Stimulated activated naive CD8-positive, alpha-beta T cell treated with anti-CD3 and anti-CD28 coated beads, Interleukin-15, amount 100 ng/mL, for 72 hours (primary cell): ENCODE measurements at regions not wholly inside any gene's neighbourhood (a gene's known extent, or its start where the extent isn't known, plus 50 kb on each side); places are given as distances from the start of the nearest gene placed in this dataset.

Experiments used
- ATAC-seq: fragments of 150-1000 bp; cut with Tn5 transposase; 2 replicates; pipeline ENCODE4 v1.10.0; 2021; ENCODE audit warnings: mild to moderate bottlenecking, moderate library complexity
- DNase-seq, 2 donors: peaks; one replicate each; pipeline ENCODE4 v3.0.0; 2021 to 2022
- H3K27ac Mint-ChIP-seq, 2 donors: one replicate each; pipeline ENCODE4 v1.8.0; 2022; ENCODE audit warnings: mild to moderate bottlenecking in 2 of 2, mixed read lengths in 2 of 2, moderate library complexity in 2 of 2
- H3K27me3 Mint-ChIP-seq: one replicate; pipeline ENCODE4 v1.8.0; 2022; ENCODE audit warnings: mixed read lengths
- H3K4me1 Mint-ChIP-seq: one replicate; pipeline ENCODE4 v1.8.0; 2022; ENCODE audit warnings: mild to moderate bottlenecking, mixed read lengths
- H3K4me3 Mint-ChIP-seq, 2 donors: one replicate each; pipeline ENCODE4 v1.8.0; 2022; ENCODE audit warnings: mild to moderate bottlenecking in 2 of 2, mixed read lengths in 2 of 2, moderate library complexity in 1 of 2
- H3K9me3 Mint-ChIP-seq, 2 donors: one replicate each; pipeline ENCODE4 v1.8.0; 2022; ENCODE audit warnings: mixed read lengths in 2 of 2

DNA sequence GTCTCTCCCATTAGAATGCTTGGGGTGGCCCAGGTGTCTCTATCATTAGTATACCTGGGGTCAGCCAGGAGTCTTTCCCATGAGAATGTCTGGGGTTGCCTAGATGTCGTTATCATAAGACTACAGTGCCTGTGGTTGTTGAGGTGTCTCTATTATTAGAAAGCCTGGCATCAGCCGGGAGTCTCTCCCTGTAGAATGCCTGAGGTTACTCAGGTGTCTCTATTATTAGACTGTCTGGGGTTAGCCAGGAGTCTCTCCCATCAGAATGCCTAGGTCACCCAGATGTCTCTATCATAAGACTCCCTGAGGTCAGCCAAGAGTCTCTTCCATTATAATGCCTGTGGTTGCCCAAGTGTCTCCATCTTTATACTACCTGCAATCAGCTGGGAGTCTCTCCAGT is 1541.1 kb downstream of the UQCRFS1 start:
- Mint-ChIP-seq H3K4me3 (no peak overlapping the region), H3K4me1 (no peaks in the 10 kb centered on the region), H3K27ac (no peak overlapping the region), H3K9me3 (peaks cover 8 to 63% of the 10 kb centered on the region in 2 donors), H3K27me3 (no peaks in the 10 kb centered on the region)
- ATAC-seq (no peak), DNase-seq (no peak)

DNA sequence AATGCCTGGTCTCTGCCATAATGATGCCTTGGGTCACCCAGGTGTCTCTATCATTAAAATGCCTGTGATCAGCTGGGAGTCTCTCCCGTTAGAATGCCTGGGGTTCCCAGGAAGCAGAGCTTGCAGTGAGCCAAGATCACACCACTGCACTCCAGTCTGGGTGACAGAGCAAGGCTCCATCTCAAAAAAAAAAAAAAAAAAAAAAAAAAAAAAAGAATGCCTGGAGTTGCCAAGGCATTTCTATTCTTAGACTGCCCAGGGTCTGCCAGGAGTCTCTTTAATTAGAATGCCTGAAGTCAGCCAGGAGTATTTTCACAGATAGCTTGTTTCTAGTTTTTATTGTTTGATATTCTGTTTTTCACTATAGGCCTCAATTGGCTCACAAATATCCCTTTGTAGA is 1552.5 kb downstream of the UQCRFS1 start:
- H3K4me3 Mint-ChIP-seq: no peak overlapping the region
- no peak for ATAC-seq
- peaks cover 21 to 48% of the 10 kb centered on the region in 2 donors for H3K9me3 Mint-ChIP-seq

DNA sequence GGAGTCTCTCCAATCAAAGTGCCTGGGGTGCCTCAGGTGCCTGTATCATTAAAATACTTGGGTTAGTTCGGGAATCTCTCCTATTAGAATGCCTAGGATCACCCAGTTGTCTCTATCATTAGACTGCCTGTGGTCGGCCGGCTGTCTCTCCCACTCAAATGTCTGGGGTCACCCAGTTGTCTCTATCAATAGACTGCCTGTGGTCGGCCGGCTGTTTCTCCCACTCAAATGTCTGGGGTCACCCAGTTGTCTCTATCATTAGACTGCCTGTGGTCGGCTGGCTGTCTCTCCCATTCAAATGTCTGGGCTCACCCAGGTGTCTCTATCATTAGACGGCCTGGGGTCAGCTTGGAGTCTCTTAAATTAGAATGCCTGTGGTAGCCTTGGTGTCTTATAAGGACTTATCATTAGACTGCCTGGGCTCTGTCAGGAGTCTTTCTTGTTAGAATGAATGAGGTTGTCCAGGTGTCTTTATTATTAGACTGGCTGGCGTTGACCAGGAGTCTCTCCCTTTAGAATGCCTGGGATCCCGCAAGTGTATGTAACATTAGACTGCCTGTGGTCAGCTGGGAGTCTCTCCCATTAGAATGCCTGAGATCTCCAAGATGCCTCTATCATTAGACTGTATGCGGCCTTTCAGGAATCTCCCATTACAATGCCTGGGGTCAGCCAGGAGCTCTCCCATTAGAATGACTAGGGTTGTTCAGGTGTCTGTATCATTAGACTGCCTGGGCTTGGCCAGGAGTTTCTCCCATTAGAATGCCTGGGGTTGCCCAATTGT is 1555.5 kb downstream of the UQCRFS1 start:
- no peak for DNase-seq
- ATAC-seq: no peak
- H3K4me3 Mint-ChIP-seq: no peak overlapping the region
- no peak overlapping the region for H3K27ac Mint-ChIP-seq
- no peaks in the 10 kb centered on the region for H3K27me3 Mint-ChIP-seq
- H3K9me3 Mint-ChIP-seq: peaks cover 27 to 69% of the 10 kb centered on the region in 2 donors
- H3K4me1 Mint-ChIP-seq: no peaks in the 10 kb centered on the region

More for the DNA sequence above, 1552.5 kb downstream of the UQCRFS1 start:
- no peak for DNase-seq
- Mint-ChIP-seq H3K27me3 (no peaks in the 10 kb centered on the region), H3K27ac (no peak overlapping the region), H3K4me1 (no peaks in the 10 kb centered on the region)

DNA sequence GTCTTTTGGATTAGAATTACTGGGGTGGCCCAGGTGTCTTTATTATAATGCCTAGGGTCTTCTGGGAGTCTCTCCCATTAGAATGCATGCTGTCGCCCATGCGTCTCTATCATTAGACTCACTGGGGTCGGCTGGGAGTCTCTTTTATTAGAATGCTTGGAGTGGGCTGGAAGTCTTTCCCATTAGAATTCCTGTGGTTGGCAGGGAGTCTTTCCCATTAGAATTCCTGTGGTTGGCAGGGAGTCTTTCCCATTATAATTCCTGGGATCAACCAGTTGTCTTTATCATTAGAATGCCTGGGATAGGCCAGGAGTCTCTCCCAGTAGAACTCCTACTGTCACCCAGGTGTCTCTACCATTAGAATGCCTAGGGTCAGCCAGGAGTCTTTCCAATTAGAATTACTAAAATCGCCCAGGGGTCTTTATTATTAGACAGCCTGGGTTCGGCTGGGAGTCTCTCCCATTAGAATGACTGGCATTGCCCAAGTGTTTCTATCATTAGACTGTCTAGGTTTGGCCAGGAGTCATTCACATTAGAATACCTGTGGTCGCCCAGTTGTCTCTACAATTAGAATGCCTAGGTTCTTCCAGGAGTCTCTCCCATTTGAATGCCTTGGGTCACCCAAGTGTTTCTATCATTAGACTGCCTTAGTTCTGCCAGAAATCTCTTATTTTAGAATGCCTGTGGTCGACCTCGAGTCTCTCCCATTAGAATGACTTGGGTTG is 1558.5 kb downstream of the UQCRFS1 start:
- Mint-ChIP-seq H3K27ac (no peak overlapping the region), H3K27me3 (no peaks in the 10 kb centered on the region), H3K4me1 (no peaks in the 10 kb centered on the region), H3K4me3 (no peak overlapping the region), H3K9me3 (peaks cover 41 to 81% of the 10 kb centered on the region in 2 donors)
- no peak for DNase-seq
- no peak for ATAC-seq

DNA sequence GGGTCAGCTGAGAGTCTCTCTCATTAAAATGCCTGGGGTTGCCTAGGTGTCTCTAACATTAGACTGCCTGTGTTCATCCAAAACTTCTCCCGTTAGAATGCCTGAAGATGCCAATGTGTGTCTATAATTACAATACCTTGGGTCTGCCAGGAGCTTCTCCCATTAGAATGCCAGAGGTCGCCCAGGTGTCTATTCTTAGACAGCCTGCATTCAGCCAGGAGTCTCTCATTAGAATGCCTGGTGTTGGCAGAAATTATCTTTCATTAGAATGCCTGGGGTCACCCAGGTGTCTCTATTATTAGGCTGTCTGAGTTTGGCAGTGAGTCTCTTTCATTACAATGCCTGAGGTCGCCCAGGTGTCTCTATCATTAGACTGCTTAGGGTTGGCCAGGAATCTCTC is 1560.2 kb downstream of the UQCRFS1 start:
- no peaks in the 10 kb centered on the region for H3K27me3 Mint-ChIP-seq
- no peaks in the 10 kb centered on the region for H3K4me1 Mint-ChIP-seq
- DNase-seq (no peak), ATAC-seq (no peak)
- H3K9me3 Mint-ChIP-seq: peaks cover 44 to 81% of the 10 kb centered on the region in 2 donors
- no peak overlapping the region for H3K4me3 Mint-ChIP-seq
- H3K27ac Mint-ChIP-seq: no peak overlapping the region

DNA sequence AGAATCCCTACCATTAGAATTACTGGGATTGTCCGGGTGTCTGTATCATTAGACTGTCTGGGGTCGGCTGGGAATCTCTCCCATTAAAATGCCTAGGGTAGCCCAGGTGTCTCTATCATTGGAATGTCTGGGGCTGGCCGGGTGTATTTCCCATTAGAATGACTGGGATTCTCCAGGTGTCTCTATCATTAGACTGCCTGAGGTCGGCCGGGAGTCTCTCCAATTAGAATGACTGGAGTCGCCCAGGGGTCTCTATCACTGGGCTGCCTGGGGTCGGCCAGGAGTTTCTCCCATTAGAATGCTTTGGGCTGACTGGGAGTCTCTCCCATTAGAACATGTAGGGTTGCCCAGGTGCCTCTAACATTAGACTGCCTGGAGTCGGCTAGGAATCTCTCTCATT is 1560.7 kb downstream of the UQCRFS1 start:
- Mint-ChIP-seq H3K9me3 (peaks cover 46 to 81% of the 10 kb centered on the region in 2 donors), H3K27me3 (no peaks in the 10 kb centered on the region), H3K4me1 (no peaks in the 10 kb centered on the region), H3K27ac (no peak overlapping the region), H3K4me3 (no peak overlapping the region)
- DNase-seq (no peak), ATAC-seq (no peak)

DNA sequence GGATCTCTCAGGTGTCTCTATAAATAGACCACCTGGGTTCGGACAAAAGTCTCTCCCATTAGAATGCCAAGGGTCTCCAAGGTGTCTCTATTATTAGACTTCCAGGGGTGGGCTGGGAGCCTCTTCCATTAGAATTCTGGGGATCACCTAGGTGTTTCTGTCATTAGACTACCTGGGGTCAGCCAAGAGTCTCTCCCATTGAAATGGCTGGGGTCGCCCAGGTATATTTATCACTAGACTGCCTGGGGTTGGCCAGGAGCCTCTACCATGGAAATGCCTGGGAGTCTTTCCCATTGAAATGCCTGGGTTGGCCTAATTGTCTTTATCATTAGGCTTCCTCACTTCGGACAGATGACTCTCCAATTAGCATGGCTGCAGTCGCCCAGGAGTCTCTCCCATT is 1565.5 kb downstream of the UQCRFS1 start:
- Mint-ChIP-seq H3K27ac (no peak overlapping the region), H3K9me3 (peaks cover 31 to 47% of the 10 kb centered on the region in 2 donors), H3K4me3 (no peak overlapping the region), H3K27me3 (no peaks in the 10 kb centered on the region), H3K4me1 (no peaks in the 10 kb centered on the region)
- DNase-seq (no peak), ATAC-seq (no peak)

DNA sequence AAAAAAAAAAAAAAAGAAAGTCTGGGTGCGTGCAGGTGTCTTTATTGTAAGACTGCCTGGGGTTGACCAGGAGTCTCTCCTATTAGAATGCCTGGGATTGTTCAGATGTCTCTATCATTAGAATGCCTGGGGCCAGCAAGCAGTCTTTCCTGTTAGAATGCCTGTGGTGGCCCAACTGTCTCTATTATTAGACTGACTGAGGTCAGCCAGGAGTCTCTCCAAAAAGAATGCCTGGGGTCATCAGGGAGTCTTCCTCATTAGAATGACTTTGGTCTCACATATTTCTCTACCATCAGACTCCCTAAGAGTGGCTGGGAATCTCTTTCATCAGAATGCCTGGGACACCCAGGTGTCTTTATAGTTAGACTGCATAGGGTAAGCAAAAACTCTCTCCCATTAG is 1577.5 kb downstream of the UQCRFS1 start:
- no peaks in the 10 kb centered on the region for H3K4me1 Mint-ChIP-seq
- H3K4me3 Mint-ChIP-seq: no peak overlapping the region
- peaks cover 15 to 36% of the 10 kb centered on the region in 2 donors for H3K9me3 Mint-ChIP-seq
- no peak for DNase-seq
- H3K27ac Mint-ChIP-seq: no peak overlapping the region
- no peaks in the 10 kb centered on the region for H3K27me3 Mint-ChIP-seq
- no peak for ATAC-seq

DNA sequence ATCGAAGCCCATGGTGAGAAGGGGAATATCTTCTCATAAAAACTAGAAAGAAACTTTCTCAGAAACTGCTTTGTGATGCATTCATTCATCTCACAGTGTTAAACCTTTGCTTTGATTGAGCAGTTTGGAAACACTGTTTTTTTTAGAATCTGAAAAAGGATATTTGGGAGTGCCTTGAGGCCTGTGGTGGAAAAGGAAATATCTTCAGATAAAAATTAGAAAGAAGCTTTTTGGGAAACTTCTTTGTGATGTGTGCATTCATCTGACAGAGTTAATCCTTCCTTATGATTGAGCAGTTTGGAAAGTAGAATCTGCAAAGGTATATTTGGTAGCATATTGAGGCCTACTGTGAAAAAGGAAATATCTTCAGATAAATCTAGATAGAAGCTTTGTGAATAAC is 1594.9 kb downstream of the UQCRFS1 start:
- Mint-ChIP-seq H3K4me3 (no peak overlapping the region), H3K4me1 (no peaks in the 10 kb centered on the region), H3K27me3 (no peaks in the 10 kb centered on the region), H3K9me3 (peaks cover 34 to 51% of the 10 kb centered on the region in 2 donors), H3K27ac (no peak overlapping the region)
- DNase-seq (no peak), ATAC-seq (no peak)

DNA sequence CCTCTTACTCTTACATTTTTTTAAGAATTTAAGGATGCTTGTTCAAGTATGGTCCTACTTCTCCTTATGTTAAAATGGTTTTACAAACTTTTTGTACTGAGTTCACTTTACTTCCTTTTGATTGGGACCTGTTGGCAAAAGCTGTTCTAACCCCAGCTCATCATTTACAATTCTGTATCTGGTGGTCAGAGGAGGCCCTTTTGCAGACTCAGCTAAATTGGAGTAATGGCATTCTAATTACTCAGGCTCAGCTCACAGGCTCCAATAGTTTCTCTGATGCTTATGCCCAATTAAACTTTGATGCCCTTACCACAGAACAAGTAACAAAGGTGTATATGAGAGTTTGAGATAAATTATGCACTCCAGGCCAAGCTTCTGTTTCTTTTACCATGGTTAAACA is 1632.0 kb downstream of the UQCRFS1 start:
- ATAC-seq (no peak), DNase-seq (no peak)
- H3K27ac Mint-ChIP-seq: no peak overlapping the region
- H3K9me3 Mint-ChIP-seq: peaks cover 26 to 43% of the 10 kb centered on the region in 2 donors
- no peaks in the 10 kb centered on the region for H3K4me1 Mint-ChIP-seq
- H3K4me3 Mint-ChIP-seq: no peak overlapping the region
- H3K27me3 Mint-ChIP-seq: no peaks in the 10 kb centered on the region
